ENCODE measurements at regions not wholly inside any gene's neighbourhood (a gene's known extent, or its start where the extent isn't known, plus 50 kb on each side); places are given as distances from the start of the nearest gene placed in this dataset.
"Not testable (repeated sequence)": the region's sequence is repeated elsewhere in the genome, so short reads cannot be mapped to it uniquely, and the experiment has no call there.

GRCh38 chr4:131810565-131810964 lies 1338.5 kb upstream of the PCDH10 start:
- TF ChIP-seq, protein P1, sequence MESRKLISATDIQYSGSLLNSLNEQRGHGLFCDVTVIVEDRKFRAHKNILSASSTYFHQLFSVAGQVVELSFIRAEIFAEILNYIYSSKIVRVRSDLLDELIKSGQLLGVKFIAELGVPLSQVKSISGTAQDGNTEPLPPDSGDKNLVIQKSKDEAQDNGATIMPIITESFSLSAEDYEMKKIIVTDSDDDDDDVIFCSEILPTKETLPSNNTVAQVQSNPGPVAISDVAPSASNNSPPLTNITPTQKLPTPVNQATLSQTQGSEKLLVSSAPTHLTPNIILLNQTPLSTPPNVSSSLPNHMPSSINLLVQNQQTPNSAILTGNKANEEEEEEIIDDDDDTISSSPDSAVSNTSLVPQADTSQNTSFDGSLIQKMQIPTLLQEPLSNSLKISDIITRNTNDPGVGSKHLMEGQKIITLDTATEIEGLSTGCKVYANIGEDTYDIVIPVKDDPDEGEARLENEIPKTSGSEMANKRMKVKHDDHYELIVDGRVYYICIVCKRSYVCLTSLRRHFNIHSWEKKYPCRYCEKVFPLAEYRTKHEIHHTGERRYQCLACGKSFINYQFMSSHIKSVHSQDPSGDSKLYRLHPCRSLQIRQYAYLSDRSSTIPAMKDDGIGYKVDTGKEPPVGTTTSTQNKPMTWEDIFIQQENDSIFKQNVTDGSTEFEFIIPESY (IDR thresholded peaks at IDR 0.05): not testable (repeated sequence)
- not testable (repeated sequence) for TF ChIP-seq CTCF (IDR thresholded peaks at IDR 0.05; ENCODE audit: low read depth, low read length, missing input control); SP1 (IDR thresholded peaks at IDR 0.05); GABPA (IDR thresholded peaks at IDR 0.05 in 1 of 2, conservative IDR thresholded peaks at IDR 0.05 in 1 of 2); YY1 (IDR thresholded peaks at IDR 0.05); RAD21 (IDR thresholded peaks at IDR 0.05); HNF4G (IDR thresholded peaks at IDR 0.05)
